ENCODE measurements at regions not wholly inside any gene's neighbourhood (a gene's known extent, or its start where the extent isn't known, plus 50 kb on each side); places are given as distances from the start of the nearest gene placed in this dataset.

GRCh38 chr13:108360139-108360538 lies 90.6 kb downstream of the TNFSF13B start:
- FAIRE-seq: no peak
- DNase-seq (ENCODE audit: insufficient read length, low spot score): no peak

- DNase-seq (ENCODE audit: insufficient read length, low spot score) (no peak), FAIRE-seq (no peak)
Measured at GRCh38 chr13:108361769-108362168, 92.3 kb downstream of the TNFSF13B start.

- no peak for FAIRE-seq
- no peak for DNase-seq (ENCODE audit: insufficient read length, low spot score)
Measured at GRCh38 chr13:108363666-108364065, 94.1 kb downstream of the TNFSF13B start.

GRCh38 chr13:108365255-108365654 lies 95.7 kb downstream of the TNFSF13B start:
- FAIRE-seq (no peak), DNase-seq (ENCODE audit: insufficient read length, low spot score) (no peak)

- DNase-seq (ENCODE audit: insufficient read length, low spot score) (no peak), FAIRE-seq (no peak)
Measured at GRCh38 chr13:108368250-108368905, 98.9 kb downstream of the TNFSF13B start.

GRCh38 chr13:108369412-108369811 lies 99.9 kb downstream of the TNFSF13B start:
- DNase-seq (ENCODE audit: insufficient read length, low spot score): no peak
- no peak for FAIRE-seq

GRCh38 chr13:108375034-108375433 lies 105.5 kb downstream of the TNFSF13B start:
- FAIRE-seq (no peak), DNase-seq (ENCODE audit: insufficient read length, low spot score) (no peak)

GRCh38 chr13:108375772-108376171 lies 106.3 kb downstream of the TNFSF13B start:
- DNase-seq (ENCODE audit: insufficient read length, low spot score): no peak
- no peak for FAIRE-seq

- FAIRE-seq (no peak), DNase-seq (ENCODE audit: insufficient read length, low spot score) (no peak)
Measured at GRCh38 chr13:108376308-108376707, 106.8 kb downstream of the TNFSF13B start.

- FAIRE-seq (no peak), DNase-seq (ENCODE audit: insufficient read length, low spot score) (no peak)
Measured at GRCh38 chr13:108377646-108378206, 108.2 kb downstream of the TNFSF13B start.

- FAIRE-seq (no peak), DNase-seq (ENCODE audit: insufficient read length, low spot score) (no peak)
Measured at GRCh38 chr13:108383667-108384066, 114.1 kb downstream of the TNFSF13B start.

- FAIRE-seq: no peak
- DNase-seq (ENCODE audit: insufficient read length, low spot score): no peak
Measured at GRCh38 chr13:108387156-108387555, 117.6 kb downstream of the TNFSF13B start.

- no peak for DNase-seq (ENCODE audit: insufficient read length, low spot score)
- no peak for FAIRE-seq
Measured at GRCh38 chr13:108402850-108403249, 133.3 kb downstream of the TNFSF13B start.

GRCh38 chr13:108407495-108407894 lies 138.0 kb downstream of the TNFSF13B start:
- DNase-seq (ENCODE audit: insufficient read length, low spot score) (no peak), FAIRE-seq (no peak)

GRCh38 chr13:108408672-108409071 lies 139.2 kb downstream of the TNFSF13B start:
- FAIRE-seq (no peak), DNase-seq (ENCODE audit: insufficient read length, low spot score) (no peak)

- DNase-seq (ENCODE audit: insufficient read length, low spot score) (no peak), FAIRE-seq (no peak)
Measured at GRCh38 chr13:108409730-108410129, 140.2 kb downstream of the TNFSF13B start.

- no peak for FAIRE-seq
- no peak for DNase-seq (ENCODE audit: insufficient read length, low spot score)
Measured at GRCh38 chr13:108419768-108420167, 150.2 kb downstream of the TNFSF13B start.

- peak; percentile 2 for DNase-seq (ENCODE audit: insufficient read length, low spot score)
- FAIRE-seq: no peak
Measured at GRCh38 chr13:108425056-108425455, 155.5 kb downstream of the TNFSF13B start.

- DNase-seq (ENCODE audit: insufficient read length, low spot score): no peak
Measured at GRCh38 chr13:108426893-108427292, 157.4 kb downstream of the TNFSF13B start.

GRCh38 chr13:108427355-108427754 lies 157.8 kb downstream of the TNFSF13B start:
- no peak for FAIRE-seq
- no peak for DNase-seq (ENCODE audit: insufficient read length, low spot score)

More at GRCh38 chr13:108426893-108427292, 157.4 kb downstream of the TNFSF13B start:
- FAIRE-seq: no peak

- no peak for FAIRE-seq
- DNase-seq (ENCODE audit: insufficient read length, low spot score): no peak
Measured at GRCh38 chr13:108428691-108429090, 159.2 kb downstream of the TNFSF13B start.

GRCh38 chr13:108433976-108434755 lies 164.6 kb downstream of the TNFSF13B start:
- DNase-seq (ENCODE audit: insufficient read length, low spot score) (no peak), FAIRE-seq (no peak)

Measured in HTR-8/SVneo (cell line).